ENCODE measurements at regions not wholly inside any gene's neighbourhood (a gene's known extent, or its start where the extent isn't known, plus 50 kb on each side); places are given as distances from the start of the nearest gene placed in this dataset.

- H3K4me3 ChIP-seq (ENCODE audit: low read length) = no peak overlapping the region
- DNase-seq (ENCODE audit: low read depth) = no peak
- TF ChIP-seq CTCF (conservative IDR thresholded peaks at IDR 0.05; ENCODE audit: low read depth, low read length) = no peak
Observed at GRCh38 chr2:147100406-147101035, 744.3 kb upstream of the ACVR2A start.

DNA sequence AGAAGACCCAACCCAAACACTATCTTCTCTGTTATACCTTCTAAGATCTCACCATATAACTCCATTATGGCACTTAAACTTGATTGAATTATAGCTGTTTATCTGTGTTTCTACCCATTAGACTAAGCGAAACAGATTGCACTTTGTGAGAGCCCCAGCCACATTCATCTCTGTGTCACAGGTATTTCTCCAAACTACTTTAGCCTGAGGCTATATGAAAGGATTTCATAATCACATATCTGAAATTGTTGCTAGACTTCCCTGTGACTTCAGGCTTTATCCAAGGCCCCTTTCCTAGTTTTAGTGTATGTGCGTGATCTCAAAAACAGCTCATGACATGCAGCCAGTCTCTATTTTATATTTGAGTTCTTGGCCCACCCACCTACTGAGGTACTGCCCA, 745.0 kb upstream of the ACVR2A start:
- no peak for DNase-seq (ENCODE audit: low read depth)
- no peak for TF ChIP-seq CTCF (conservative IDR thresholded peaks at IDR 0.05; ENCODE audit: low read depth, low read length)
- no peak overlapping the region for H3K4me3 ChIP-seq (ENCODE audit: low read length)

DNA sequence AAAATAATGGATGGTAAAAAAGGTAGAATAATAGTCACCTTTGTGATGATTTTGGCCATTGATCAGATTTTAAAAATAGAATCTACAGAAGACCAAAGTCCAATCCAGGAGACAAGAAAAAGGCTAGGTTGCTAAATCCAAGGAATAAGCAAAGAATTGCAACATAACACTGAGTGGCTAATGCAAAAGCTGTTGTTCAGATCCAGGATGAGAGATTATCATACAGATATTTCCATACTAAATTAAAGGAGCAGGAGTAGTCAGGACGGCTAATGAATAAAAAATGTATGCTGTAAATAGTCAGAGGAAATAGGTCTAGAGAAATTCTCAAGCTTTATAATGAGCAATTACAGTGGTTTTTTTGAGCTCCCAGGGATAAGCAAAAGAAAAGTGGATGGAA, 745.9 kb upstream of the ACVR2A start:
- no peak for TF ChIP-seq CTCF (conservative IDR thresholded peaks at IDR 0.05; ENCODE audit: low read depth, low read length)
- H3K4me3 ChIP-seq (ENCODE audit: low read length) = no peak overlapping the region
- DNase-seq (ENCODE audit: low read depth) = no peak

DNA sequence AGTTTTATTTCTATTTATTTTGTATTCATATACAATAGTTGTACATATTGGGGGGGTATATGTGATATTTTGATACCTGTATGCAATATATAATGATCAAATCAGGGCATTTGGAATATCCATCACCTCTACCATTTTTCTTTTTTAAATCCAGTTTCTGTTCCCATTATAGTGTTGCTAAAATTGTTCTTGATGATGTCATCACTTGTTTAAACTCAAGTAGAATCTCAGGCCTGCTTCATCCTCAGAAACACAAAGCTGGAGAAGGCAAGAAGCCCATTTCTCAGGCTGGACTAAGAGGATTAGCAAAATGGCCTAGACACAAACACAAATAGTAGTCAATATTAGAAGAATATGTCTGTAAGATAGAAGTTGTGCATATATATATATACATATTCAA, 747.1 kb upstream of the ACVR2A start:
- TF ChIP-seq CTCF (conservative IDR thresholded peaks at IDR 0.05; ENCODE audit: low read depth, low read length) = no peak
- no peak for DNase-seq (ENCODE audit: low read depth)
- H3K4me3 ChIP-seq (ENCODE audit: low read length) = no peak overlapping the region

DNA sequence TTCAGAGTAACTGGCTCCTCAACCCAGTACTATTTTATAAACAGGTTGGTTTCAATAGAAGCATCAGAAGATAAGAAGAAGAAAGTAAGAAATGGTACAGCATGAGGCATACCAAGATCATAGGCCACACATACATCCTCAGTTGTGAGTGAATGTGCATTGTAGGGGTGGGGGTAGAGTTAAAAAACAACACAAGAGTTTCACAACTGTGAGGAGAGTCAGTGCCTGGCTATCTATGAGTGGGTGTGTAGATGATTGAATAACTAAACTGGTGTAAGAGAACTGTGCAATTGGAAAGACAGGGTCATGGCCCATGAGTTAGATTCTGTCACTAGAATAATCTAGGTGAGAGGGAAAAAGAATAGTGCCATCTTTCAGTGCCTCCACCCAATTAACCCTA, 748.2 kb upstream of the ACVR2A start:
- no peak overlapping the region for H3K4me3 ChIP-seq (ENCODE audit: low read length)
- no peak for TF ChIP-seq CTCF (conservative IDR thresholded peaks at IDR 0.05; ENCODE audit: low read depth, low read length)
- no peak for DNase-seq (ENCODE audit: low read depth)

DNA sequence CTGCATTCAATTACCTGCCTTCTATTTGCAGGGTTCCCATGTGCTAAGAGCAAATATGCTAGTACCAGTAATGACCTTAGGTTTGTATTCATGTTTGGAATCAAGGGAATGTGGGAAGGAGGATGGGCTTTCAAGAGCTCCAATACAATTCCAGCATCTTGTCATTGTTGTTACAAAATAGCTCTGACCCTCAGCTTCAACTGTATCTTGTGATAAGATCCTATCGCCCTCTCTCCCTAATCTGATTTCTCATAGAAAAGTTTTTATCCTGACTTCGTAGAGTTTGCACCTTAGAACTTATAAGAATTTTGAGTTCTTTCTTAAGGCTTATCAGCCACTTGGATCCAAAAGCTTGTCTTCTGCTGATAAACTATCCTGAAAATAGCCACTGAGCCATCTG, 749.5 kb upstream of the ACVR2A start:
- no peak for TF ChIP-seq CTCF (conservative IDR thresholded peaks at IDR 0.05; ENCODE audit: low read depth, low read length)
- H3K4me3 ChIP-seq (ENCODE audit: low read length) = no peak overlapping the region
- DNase-seq (ENCODE audit: low read depth) = no peak

- no peak overlapping the region for H3K4me3 ChIP-seq (ENCODE audit: low read length)
- DNase-seq (ENCODE audit: low read depth) = no peak
- TF ChIP-seq CTCF (conservative IDR thresholded peaks at IDR 0.05; ENCODE audit: low read depth, low read length) = no peak
Observed at GRCh38 chr2:147094077-147094476, 750.8 kb upstream of the ACVR2A start.
